GM12878 (cell line): ENCODE measurements at regions not wholly inside any gene's neighbourhood (a gene's known extent, or its start where the extent isn't known, plus 50 kb on each side); places are given as distances from the start of the nearest gene placed in this dataset.
"Not testable (repeated sequence)": the region's sequence is repeated elsewhere in the genome, so short reads cannot be mapped to it uniquely, and the experiment has no call there.

Experiments used
- ATAC-seq: fragments of 200-7000 bp; cut with Tn5 transposase; 3 replicates; pipeline ENCODE4 v1.9.1; 2020; ENCODE audit warnings: mild to moderate bottlenecking, moderate library complexity
- BruUV-seq: library from RNA; stranded (reverse); fragments of 400-500 nt; replicated peaks from 2 replicates; lab custom pipeline; 2021; lab: Mats Ljungman, UMichigan
- CTCF ChIA-PET: fragments of 300-600 bp; sonication (Branson Sonifier 250); formaldehyde crosslinking; extraction: SDS; loops from one replicate; lab custom pipeline; 2021; ENCODE audit warnings: inconsistent platforms; lab: Yijun Ruan, JAX
- POLR2A ChIA-PET: fragments of 350-600 bp; formaldehyde crosslinking; extraction: SDS; loops from one replicate; lab custom pipeline; 2021; ENCODE audit warnings: inconsistent platforms; lab: Charles Lee
- RAD21 ChIA-PET: fragments of 300-600 bp; sonication (Branson Sonifier 250); formaldehyde crosslinking; loops from one replicate; lab custom pipeline; 2023; ENCODE audit warnings: antibody characterized with exemption; ENCODE audit not compliant: unreplicated experiment; lab: Charles Lee
- SMC1A ChIA-PET: fragments of 300-600 bp; sonication (Branson Sonifier 250); formaldehyde crosslinking; loops from one replicate; lab custom pipeline; 2023; ENCODE audit not compliant: unreplicated experiment, uncharacterized antibody; lab: Charles Lee
- DNase-seq: peaks from one replicate; pipeline ENCODE4 v3.0.0-alpha.2; 2011; ENCODE audit warnings: low read depth, low spot score
- FAIRE-seq: peaks from 3 replicates; lab custom pipeline; 2011; peaks lifted over from hg19 to GRCh38; lab: Jason Lieb, UNC
- H2AFZ ChIP-seq: 2 replicates; pipeline ENCODE4 v1.6.0; 2011; ENCODE audit warnings: low read depth, low read length, control low read depth; ENCODE audit not compliant: control insufficient read depth
- H3K27ac ChIP-seq: 2 replicates; pipeline ENCODE4 v1.5.1; 2011; ENCODE audit warnings: control low read depth; ENCODE audit not compliant: control insufficient read depth, insufficient read depth
- H3K27me3 ChIP-seq, 2 experiments: replicated peaks in 1 of 2; 2 replicates each; pipeline versions ENCODE4 v1.6.0 to v1.6.1; 2011; ENCODE audit warnings: low read length in 1 of 2; ENCODE audit not compliant: control insufficient read depth in 2 of 2, insufficient read depth in 2 of 2
- H3K36me3 ChIP-seq, 2 experiments: 2 replicates each; pipeline ENCODE4 v1.5.1; 2011; ENCODE audit warnings: low read length in 1 of 2; ENCODE audit not compliant: control insufficient read depth in 2 of 2, insufficient read depth in 2 of 2
- H3K4me1 ChIP-seq: 2 replicates; pipeline ENCODE4 v1.6.1; 2011; ENCODE audit warnings: mild to moderate bottlenecking, low read length, moderate library complexity, mixed read lengths; ENCODE audit not compliant: control insufficient read depth, insufficient read depth
- H3K4me2 ChIP-seq: 2 replicates; pipeline ENCODE4 v1.6.0; 2011; ENCODE audit warnings: control low read depth; ENCODE audit not compliant: control insufficient read depth, insufficient read depth
- H3K4me3 ChIP-seq: fragments of 200-600 bp; sonication (generic); 2 replicates; pipeline ENCODE4 v1.5.1; 2016
- H3K79me2 ChIP-seq: 2 replicates; pipeline ENCODE4 v1.6.0; 2011; ENCODE audit warnings: low read length; ENCODE audit not compliant: control insufficient read depth, insufficient read depth
- H3K9ac ChIP-seq: 2 replicates; pipeline ENCODE4 v1.8.0; 2011; ENCODE audit warnings: low read length, control low read depth, mixed read lengths; ENCODE audit not compliant: control insufficient read depth, insufficient read depth
- H3K9me3 ChIP-seq: replicated peaks from 3 replicates; pipeline ENCODE4 v1.5.1; 2011; ENCODE audit warnings: mild to moderate bottlenecking, low read length; ENCODE audit not compliant: control insufficient read depth, insufficient read depth
- H4K20me1 ChIP-seq: 2 replicates; pipeline ENCODE4 v1.6.0; 2011; ENCODE audit not compliant: control insufficient read depth, insufficient read depth
- ZNF24 ChIP-seq: fragments of 450-650 bp; IDR thresholded peaks from 2 replicates; pipeline ENCODE4 v1.6.1; 2017; ENCODE audit warnings: antibody characterized with exemption, mild to moderate bottlenecking
- WGBS: methylation state at CpG from one replicate; pipeline ENCODE4 v1.1.6; 2016; ENCODE audit warnings: low lambda C conversion rate; ENCODE audit not compliant: insufficient replicate concordance, insufficient coverage; ENCODE audit errors: missing lambda C conversion rate; 5-methylcytosine and 5-hydroxymethylcytosine counted together
- in situ Hi-C: fragments of 300-500 bp; cut with MboI; formaldehyde crosslinking; loops from 9 replicates; pipeline ENCODE4 v1.14.3; 2018; ENCODE audit warnings: mixed read lengths
- intact Hi-C: fragments of 100-400 bp; cut with micrococcal nuclease; formaldehyde crosslinking; loops from one replicate; pipeline ENCODE4 v1.14.2; 2022; ENCODE audit not compliant: unreplicated experiment

GRCh38 chr7:65652669-65653068 lies 220.2 kb upstream of the VKORC1L1 start:
- POLR2A ChIA-PET, in situ Hi-C loops: not testable (repeated sequence)

GRCh38 chr7:65656494-65657188 lies 216.2 kb upstream of the VKORC1L1 start:
- H3K4me3 ChIP-seq, H3K27ac ChIP-seq, H3K9ac ChIP-seq, H3K79me2 ChIP-seq, H3K4me2 ChIP-seq, H3K36me3 ChIP-seq, DNase-seq, H3K9me3 ChIP-seq, CTCF ChIA-PET, BruUV-seq, H3K4me1 ChIP-seq, FAIRE-seq, H3K27me3 ChIP-seq, ATAC-seq, intact Hi-C loops, H2AFZ ChIP-seq, in situ Hi-C loops, POLR2A ChIA-PET, H4K20me1 ChIP-seq, SMC1A ChIA-PET, RAD21 ChIA-PET: not testable (repeated sequence)
- no CpG with 5 or more reads among the region's 5 CpGs for WGBS

More at GRCh38 chr7:65652669-65653068, 220.2 kb upstream of the VKORC1L1 start:
- FAIRE-seq, RAD21 ChIA-PET, H3K4me1 ChIP-seq, H4K20me1 ChIP-seq, DNase-seq, H3K9ac ChIP-seq, H3K27ac ChIP-seq, SMC1A ChIA-PET, CTCF ChIA-PET, H3K27me3 ChIP-seq, H3K4me3 ChIP-seq, BruUV-seq, H3K79me2 ChIP-seq, H3K9me3 ChIP-seq, ATAC-seq, intact Hi-C loops, H2AFZ ChIP-seq, H3K36me3 ChIP-seq, H3K4me2 ChIP-seq: not testable (repeated sequence)
- TF ChIP-seq ZNF24, result peak; percentile 92
- WGBS, result no CpG with 5 or more reads among the region's 1 CpG

GRCh38 chr7:65683362-65683761 lies 189.5 kb upstream of the VKORC1L1 start:
- H3K9me3 ChIP-seq, H3K4me3 ChIP-seq, POLR2A ChIA-PET, H3K27me3 ChIP-seq, H3K9ac ChIP-seq, H3K27ac ChIP-seq, intact Hi-C loops, H3K79me2 ChIP-seq, BruUV-seq, H3K4me1 ChIP-seq, in situ Hi-C loops, H3K4me2 ChIP-seq, H2AFZ ChIP-seq, ATAC-seq, CTCF ChIA-PET, H4K20me1 ChIP-seq, H3K36me3 ChIP-seq, DNase-seq, FAIRE-seq, RAD21 ChIA-PET, SMC1A ChIA-PET: not testable (repeated sequence)
- WGBS, result 64% methylated on average over 6 of the region's 6 CpGs

- BruUV-seq, SMC1A ChIA-PET, H4K20me1 ChIP-seq, in situ Hi-C loops, H3K4me2 ChIP-seq, H3K4me3 ChIP-seq, ATAC-seq, H3K4me1 ChIP-seq, H3K79me2 ChIP-seq, H3K9me3 ChIP-seq, CTCF ChIA-PET, H2AFZ ChIP-seq, H3K36me3 ChIP-seq, H3K9ac ChIP-seq, intact Hi-C loops, H3K27me3 ChIP-seq, H3K27ac ChIP-seq, RAD21 ChIA-PET, DNase-seq, POLR2A ChIA-PET, FAIRE-seq: not testable (repeated sequence)
- 43% methylated on average over 1 of the region's 5 CpGs for WGBS
These were observed 173.7 kb upstream of the VKORC1L1 start for GRCh38 chr7:65699026-65699714.
